Calu3 (cell line): ENCODE measurements at regions not wholly inside any gene's neighbourhood (a gene's known extent, or its start where the extent isn't known, plus 50 kb on each side); places are given as distances from the start of the nearest gene placed in this dataset.

ENCODE experiments used
- BruUV-seq: library from RNA; stranded (reverse); fragments of 400-500 nt; replicated peaks from 2 replicates; lab custom pipeline; 2021; lab: Mats Ljungman, UMichigan
- CTCF ChIA-PET: fragments of 300-600 bp; sonication (Branson Sonifier 250); formaldehyde crosslinking; loops from one replicate; lab custom pipeline; 2022; ENCODE audit warnings: antibody characterized with exemption; lab: Charles Lee
- DNase-seq: peaks from one replicate; pipeline ENCODE4 v3.0.0; 2022
- H3K27ac Mint-ChIP-seq: one replicate; pipeline ENCODE4 v1.8.0; 2022; ENCODE audit warnings: mixed read lengths; ENCODE audit not compliant: unreplicated experiment
- H3K27me3 Mint-ChIP-seq: one replicate; pipeline ENCODE4 v1.8.0; 2022; ENCODE audit warnings: mixed read lengths; ENCODE audit not compliant: unreplicated experiment
- H3K36me3 Mint-ChIP-seq: one replicate; pipeline ENCODE4 v1.8.0; 2022; ENCODE audit warnings: mild to moderate bottlenecking, moderate library complexity, mixed read lengths; ENCODE audit not compliant: insufficient read depth, unreplicated experiment
- H3K4me1 Mint-ChIP-seq: one replicate; pipeline ENCODE4 v1.8.0; 2022; ENCODE audit warnings: mild to moderate bottlenecking, low read depth, mixed read lengths; ENCODE audit not compliant: unreplicated experiment
- H3K4me3 Mint-ChIP-seq: one replicate; pipeline ENCODE4 v1.8.0; 2022; ENCODE audit warnings: mild to moderate bottlenecking, low read depth, moderate library complexity, mixed read lengths; ENCODE audit not compliant: unreplicated experiment
- H3K9me3 Mint-ChIP-seq: one replicate; pipeline ENCODE4 v1.8.0; 2022; ENCODE audit warnings: low read depth, mixed read lengths; ENCODE audit not compliant: unreplicated experiment
- intact Hi-C: fragments of 100-400 bp; cut with micrococcal nuclease; formaldehyde crosslinking; loops from one replicate; pipeline ENCODE4 v1.10.0; 2022; ENCODE audit not compliant: unreplicated experiment
- TF ChIP-seq, protein P1 (sequence below): fragments of 200-600 bp; IDR thresholded peaks from one replicate; pipeline ENCODE4 v1.8.0; 2022; ENCODE audit warnings: antibody characterized with exemption; ENCODE audit not compliant: unreplicated experiment

GRCh38 chr6:6471276-6471675 lies 117.2 kb upstream of the LY86 start:
- no peaks in the 10 kb centered on the region for H3K36me3 Mint-ChIP-seq
- no peaks in the 10 kb centered on the region for H3K4me1 Mint-ChIP-seq
- H3K27me3 Mint-ChIP-seq = peaks cover 13% of the 10 kb centered on the region
- H3K9me3 Mint-ChIP-seq = no peaks in the 10 kb centered on the region
- intact Hi-C loops = no loop called here
- TF ChIP-seq, protein P1, sequence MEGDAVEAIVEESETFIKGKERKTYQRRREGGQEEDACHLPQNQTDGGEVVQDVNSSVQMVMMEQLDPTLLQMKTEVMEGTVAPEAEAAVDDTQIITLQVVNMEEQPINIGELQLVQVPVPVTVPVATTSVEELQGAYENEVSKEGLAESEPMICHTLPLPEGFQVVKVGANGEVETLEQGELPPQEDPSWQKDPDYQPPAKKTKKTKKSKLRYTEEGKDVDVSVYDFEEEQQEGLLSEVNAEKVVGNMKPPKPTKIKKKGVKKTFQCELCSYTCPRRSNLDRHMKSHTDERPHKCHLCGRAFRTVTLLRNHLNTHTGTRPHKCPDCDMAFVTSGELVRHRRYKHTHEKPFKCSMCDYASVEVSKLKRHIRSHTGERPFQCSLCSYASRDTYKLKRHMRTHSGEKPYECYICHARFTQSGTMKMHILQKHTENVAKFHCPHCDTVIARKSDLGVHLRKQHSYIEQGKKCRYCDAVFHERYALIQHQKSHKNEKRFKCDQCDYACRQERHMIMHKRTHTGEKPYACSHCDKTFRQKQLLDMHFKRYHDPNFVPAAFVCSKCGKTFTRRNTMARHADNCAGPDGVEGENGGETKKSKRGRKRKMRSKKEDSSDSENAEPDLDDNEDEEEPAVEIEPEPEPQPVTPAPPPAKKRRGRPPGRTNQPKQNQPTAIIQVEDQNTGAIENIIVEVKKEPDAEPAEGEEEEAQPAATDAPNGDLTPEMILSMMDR = no peak
- DNase-seq = no peak
- H3K4me3 Mint-ChIP-seq = no peak overlapping the region
- no peak overlapping the region for H3K27ac Mint-ChIP-seq
- BruUV-seq = no TSS peak
- CTCF ChIA-PET = no interaction called here

- Mint-ChIP-seq H3K9me3 (no peaks in the 10 kb centered on the region), H3K27me3 (peaks cover 31% of the 10 kb centered on the region), H3K36me3 (no peaks in the 10 kb centered on the region), H3K4me1 (no peaks in the 10 kb centered on the region), H3K4me3 (no peak overlapping the region), H3K27ac (no peak overlapping the region)
- TF ChIP-seq, protein P1 = no peak
- CTCF ChIA-PET = no interaction called here
- intact Hi-C loops = no loop called here
- no peak for DNase-seq
- BruUV-seq = no TSS peak
Measured at GRCh38 chr6:6474170-6474920, 114.2 kb upstream of the LY86 start.

DNA sequence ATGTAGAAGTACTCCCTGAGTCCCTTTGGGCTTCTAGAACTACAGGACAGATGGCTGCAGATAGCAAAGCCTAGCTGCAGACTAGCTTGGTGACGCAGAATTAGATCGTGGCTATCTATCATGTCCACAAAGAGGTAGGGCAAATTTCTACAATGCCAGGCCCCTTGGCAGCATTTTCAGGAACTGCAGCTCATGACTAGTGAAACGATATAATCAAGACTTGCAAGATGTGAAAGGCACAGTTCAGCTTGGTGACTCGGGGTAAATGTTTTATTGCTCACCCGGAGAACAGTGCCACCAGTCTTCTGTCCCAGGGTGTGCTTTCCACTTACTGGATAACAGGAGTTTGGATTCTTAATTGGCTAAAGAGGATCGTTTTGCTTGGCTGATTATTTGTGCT lies 108.7 kb upstream of the LY86 start:
- no peak for DNase-seq
- no peak overlapping the region for H3K27ac Mint-ChIP-seq
- intact Hi-C loops = no loop called here
- H3K4me3 Mint-ChIP-seq = no peak overlapping the region
- H3K36me3 Mint-ChIP-seq = no peaks in the 10 kb centered on the region
- CTCF ChIA-PET = no interaction called here
- peaks cover 33% of the 10 kb centered on the region for H3K27me3 Mint-ChIP-seq
- no peaks in the 10 kb centered on the region for H3K9me3 Mint-ChIP-seq
- BruUV-seq = no TSS peak
- no peaks in the 10 kb centered on the region for H3K4me1 Mint-ChIP-seq
- TF ChIP-seq, protein P1 = no peak

DNA sequence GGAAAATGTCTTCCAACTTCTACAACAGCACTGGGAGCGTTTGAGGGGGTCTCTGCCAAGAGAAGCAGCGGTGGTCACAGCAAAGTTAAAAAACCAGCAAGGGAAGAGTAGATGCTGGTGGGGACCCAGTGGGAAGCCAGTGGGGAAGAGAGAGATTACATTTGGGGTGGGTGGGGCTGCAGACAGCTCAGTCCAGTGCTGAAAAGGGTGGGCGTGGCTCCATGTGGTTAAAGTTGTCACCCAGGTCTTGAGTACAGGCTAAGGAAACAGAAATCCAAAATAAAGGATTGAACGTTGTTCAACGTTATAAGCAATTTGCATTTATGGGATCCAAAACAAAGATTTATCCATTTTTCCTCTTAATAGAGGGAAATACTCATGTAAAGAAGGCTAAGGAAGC lies 106.3 kb upstream of the LY86 start:
- Mint-ChIP-seq H3K27me3 (peaks cover 35% of the 10 kb centered on the region), H3K27ac (no peak overlapping the region), H3K4me3 (no peak overlapping the region), H3K36me3 (no peaks in the 10 kb centered on the region), H3K9me3 (no peaks in the 10 kb centered on the region), H3K4me1 (no peaks in the 10 kb centered on the region)
- DNase-seq = no peak
- intact Hi-C loops = no loop called here
- TF ChIP-seq, protein P1 = no peak
- BruUV-seq = no TSS peak
- CTCF ChIA-PET = no interaction called here
